Stimulated activated CD4-positive, alpha-beta T cell treated with anti-CD3 and anti-CD28 coated beads, Interleukin-1b, Interleukin-23, amount 100 ng/mL, for 1 hour (primary cell): ENCODE measurements at regions not wholly inside any gene's neighbourhood (a gene's known extent, or its start where the extent isn't known, plus 50 kb on each side); places are given as distances from the start of the nearest gene placed in this dataset.
"Not testable (repeated sequence)": the region's sequence is repeated elsewhere in the genome, so short reads cannot be mapped to it uniquely, and the experiment has no call there.

Source experiments
- DNase-seq, 2 donors: peaks; one replicate each; pipeline ENCODE4 v3.0.0-alpha.2; 2020; ENCODE audit warnings: low read depth in 2 of 2

- DNase-seq: no peak
Measured at GRCh38 chr13:52931131-52931530, 82.7 kb upstream of the PCDH8 start.

DNA sequence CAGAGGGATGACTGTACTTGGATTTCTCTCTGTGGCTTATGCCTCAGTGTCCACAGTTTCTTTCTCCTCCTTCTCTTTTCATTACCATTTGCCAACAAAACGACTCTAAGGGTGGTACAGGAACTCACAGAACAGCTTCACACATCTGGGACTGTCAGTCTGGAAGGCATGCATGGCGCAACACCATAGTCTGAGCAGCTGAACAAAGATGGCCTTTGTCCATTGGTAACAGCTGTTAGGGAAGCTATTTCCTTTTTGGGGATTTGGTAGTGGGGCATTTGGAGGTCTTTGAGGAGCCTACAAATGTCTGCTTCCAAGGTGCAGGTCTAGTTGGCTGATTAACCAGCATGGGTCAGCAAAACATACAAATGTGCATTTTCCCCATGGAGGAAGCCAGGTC, 81.4 kb upstream of the PCDH8 start:
- DNase-seq: no peak

DNA sequence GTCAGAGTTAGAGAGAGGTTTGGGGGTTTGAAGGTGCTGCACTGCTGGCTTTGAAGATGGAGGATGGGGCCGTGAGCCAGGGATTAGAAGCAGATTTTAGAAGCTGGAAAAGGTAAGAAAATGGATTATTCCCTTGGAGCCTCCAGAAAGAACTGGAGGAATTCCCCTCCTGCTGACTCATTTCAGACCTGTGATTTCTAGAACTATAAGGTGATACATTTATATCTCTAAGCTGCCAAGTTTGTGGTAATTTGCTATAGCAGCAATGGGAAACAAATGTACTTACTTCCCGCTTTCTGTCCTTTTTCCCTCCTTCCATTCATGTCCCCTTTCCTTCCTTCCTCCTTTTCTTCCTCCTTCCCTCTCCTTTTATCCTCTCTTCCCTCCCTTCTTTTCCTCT, 78.5 kb upstream of the PCDH8 start:
- no peak for DNase-seq

GRCh38 chr13:52925775-52926285, 77.4 kb upstream of the PCDH8 start:
- DNase-seq: no peak

GRCh38 chr13:52925251-52925650, 76.8 kb upstream of the PCDH8 start:
- DNase-seq: no peak

DNA sequence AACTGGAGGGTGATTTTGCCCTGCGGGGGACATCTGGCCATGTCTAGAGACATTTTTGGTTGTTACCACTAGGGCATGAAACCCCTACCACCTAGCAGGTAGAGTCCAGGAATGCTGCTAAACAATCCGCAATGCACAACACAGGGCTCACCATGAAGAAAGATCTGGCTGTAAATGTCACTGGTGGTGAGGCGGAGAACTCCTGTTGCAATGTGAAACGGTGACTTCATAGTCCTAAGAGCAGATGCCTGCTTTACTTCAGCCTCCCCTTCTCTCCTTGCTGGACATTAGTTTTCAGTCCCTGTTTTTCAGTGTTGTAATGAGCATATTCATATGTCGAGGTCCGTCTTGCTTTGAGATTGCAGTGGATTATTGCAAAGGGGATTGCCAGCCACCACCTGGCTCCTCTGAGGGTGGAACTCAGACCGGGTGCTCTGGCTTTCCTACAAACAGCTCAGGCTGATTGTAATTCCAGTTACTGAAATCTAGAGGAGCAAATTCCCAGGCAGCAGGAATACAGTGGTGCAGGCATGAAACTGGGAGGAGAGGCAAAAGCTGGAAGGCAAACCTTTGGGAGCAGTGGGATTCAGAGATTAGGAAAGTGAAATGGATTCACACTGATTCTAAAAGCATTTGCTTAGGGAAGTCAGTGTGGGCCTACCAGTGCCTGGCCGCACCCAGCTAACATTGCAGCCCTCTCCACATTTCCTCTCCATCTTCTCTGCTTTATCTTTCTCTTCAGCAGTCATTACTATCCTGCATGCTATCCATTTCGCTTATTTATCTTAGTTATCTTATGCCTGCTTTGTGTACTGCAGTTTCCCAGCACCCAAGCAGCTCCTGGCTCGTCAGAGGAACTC, 76.1 kb upstream of the PCDH8 start:
- DNase-seq: no peak

DNA sequence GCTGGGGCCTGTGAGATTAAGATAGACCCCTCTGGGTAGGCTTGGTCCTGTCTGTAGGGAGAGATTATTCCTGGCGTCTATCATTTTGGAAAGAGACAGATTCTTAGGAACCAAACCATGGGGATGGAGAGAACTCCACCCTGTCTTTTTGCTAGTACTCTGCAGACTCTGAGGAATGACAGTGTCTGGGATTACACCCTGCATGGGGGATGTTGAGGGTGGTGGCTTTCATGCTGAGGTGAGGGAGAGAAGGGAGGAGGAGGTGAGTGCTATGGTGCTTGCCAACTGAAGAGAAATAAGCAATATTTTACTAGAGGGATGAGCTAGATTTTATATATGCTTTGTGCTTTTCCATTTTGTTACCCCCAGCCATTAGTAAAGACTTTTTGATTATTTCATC, 74.5 kb upstream of the PCDH8 start:
- no peak for DNase-seq

DNA sequence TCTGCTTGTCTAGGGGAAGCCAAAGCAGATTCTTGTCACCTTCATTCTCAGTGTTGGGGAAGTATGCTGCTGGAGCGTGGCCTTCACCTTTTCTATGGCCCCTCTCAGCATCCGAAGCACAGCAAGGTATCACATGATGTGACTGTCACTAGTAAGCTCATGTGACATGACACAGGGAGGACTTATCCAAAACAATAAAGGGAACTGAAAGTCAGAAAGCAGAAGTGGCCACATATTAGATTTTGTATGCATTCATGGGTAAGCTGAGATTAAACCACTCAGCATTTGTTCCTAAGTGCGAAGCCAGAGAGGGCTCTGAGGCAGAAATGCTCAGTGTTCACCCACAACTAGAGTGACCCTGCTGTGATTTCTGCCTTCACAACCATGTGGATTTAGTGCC, 72.8 kb upstream of the PCDH8 start:
- no peak for DNase-seq

DNA sequence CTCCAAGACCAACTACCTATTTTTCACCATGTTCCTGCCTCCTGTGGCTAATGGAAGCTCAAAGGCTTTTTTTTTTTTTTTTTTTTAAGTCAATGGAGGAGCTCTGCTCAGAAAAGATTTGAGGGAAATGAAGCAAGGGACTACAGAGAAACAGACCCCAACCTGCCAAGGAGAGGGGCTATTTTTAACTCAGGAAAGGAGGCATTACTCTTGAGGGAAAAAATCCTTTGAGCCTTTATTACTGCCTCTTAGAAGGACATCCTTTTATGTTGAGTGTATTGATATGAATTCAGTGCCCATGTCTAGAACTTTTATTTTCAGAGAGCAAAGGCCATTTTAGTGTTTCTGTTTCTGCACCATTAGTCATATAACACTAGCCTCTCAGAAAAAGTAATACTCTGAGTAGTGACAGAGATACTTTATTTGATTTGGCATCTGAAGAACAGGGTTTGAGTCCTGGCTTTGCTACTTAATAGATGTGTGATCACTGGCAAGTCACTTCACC, 68.1 kb upstream of the PCDH8 start:
- no peak for DNase-seq

DNA sequence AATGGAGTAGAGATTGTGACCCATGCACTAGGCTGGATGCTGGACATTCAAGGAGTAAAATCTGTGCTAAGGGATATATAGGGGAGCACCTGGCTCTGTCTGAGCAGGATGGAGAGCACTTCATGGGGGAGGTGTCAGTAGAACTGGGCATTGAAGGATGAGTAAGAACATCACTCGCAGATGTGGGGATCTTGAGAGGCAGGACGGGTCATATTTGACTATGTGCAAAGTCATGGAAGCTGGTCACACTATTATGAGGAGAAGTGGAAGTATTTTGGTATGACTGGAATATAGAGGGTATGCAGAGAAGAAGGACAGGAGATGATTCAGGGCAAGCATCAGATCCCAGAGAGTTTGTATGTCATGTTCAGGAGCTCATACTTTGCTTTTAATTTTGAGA, 62.9 kb upstream of the PCDH8 start:
- no peak for DNase-seq

DNA sequence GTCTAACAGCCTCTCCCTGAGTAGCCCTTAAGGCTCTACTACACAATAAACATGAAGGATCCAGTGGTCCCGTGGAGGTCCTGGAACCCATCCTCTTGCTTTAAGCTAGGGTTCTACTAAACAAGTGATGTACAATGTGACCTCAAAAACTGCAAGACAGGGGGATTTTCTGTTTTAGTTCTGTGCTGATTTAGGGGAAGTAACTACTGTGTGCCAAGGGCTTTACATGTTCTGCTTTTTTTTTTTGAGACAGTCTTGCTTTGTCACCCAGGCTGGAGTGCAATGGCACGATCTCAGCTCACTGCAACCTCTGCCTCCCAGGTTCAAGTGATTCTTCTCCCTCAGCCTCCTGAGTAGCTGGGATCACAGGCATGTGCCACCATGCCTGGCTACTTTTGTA, 61.9 kb upstream of the PCDH8 start:
- not testable (repeated sequence) for DNase-seq

- DNase-seq: no peak
Measured at GRCh38 chr13:52906122-52906903, 57.9 kb upstream of the PCDH8 start.

- no peak for DNase-seq
Measured at GRCh38 chr13:52905701-52906100, 57.3 kb upstream of the PCDH8 start.

DNA sequence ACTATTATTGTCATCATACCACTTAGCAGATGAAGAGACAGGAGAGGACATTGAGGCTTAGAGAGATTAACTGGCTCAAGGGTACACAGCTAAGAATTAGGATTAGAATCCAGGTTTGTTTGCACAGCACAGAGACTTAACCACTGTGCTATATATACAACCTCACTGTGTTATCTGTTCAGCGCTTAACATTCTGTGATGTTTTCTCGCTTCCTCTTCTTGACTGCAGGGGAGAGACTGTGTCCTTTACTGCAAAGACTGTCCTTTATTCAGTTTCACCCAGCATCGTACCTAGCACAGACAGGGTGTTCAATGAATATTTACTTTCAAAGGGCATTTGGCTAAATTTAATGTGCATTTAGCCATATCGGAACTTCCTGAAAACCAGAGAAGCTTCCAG, 54.9 kb upstream of the PCDH8 start:
- DNase-seq: no peak

GRCh38 chr13:52899206-52899605, 50.8 kb upstream of the PCDH8 start:
- DNase-seq: no peak
